Left lung (tissue), 4 donors: ENCODE measurements at regions not wholly inside any gene's neighbourhood (a gene's known extent, or its start where the extent isn't known, plus 50 kb on each side); places are given as distances from the start of the nearest gene placed in this dataset.

Source experiments
- ATAC-seq: fragments of 200-7000 bp; cut with Tn5 transposase; one replicate; pipeline ENCODE4 v1.9.1; 2020; ENCODE audit warnings: moderate library complexity
- DNase-seq, 4 donors: peaks; one replicate each; pipeline ENCODE4 v3.0.0-alpha.2; 2013 to 2020
- H3K27ac ChIP-seq, 2 donors: fragments of 200-600 bp; sonication (generic) in 1 of 2; one replicate each; pipeline versions ENCODE4 v1.5.0 to v1.8.0; 2020 to 2021
- H3K27me3 ChIP-seq, 2 donors: fragments of 200-600 bp; sonication (generic) in 1 of 2; one replicate each; pipeline versions ENCODE4 v1.5.0 to v1.8.0; 2020 to 2021
- H3K36me3 ChIP-seq, 2 donors: fragments of 200-600 bp; sonication (generic) in 1 of 2; one replicate each; pipeline versions ENCODE4 v1.5.0 to v1.8.0; 2020 to 2021
- H3K4me1 ChIP-seq, 2 donors: fragments of 200-600 bp; one replicate each; pipeline ENCODE4 v1.8.0; 2021
- H3K4me3 ChIP-seq, 2 donors: fragments of 200-600 bp; sonication (generic) in 1 of 2; one replicate each; pipeline versions ENCODE4 v1.5.0 to v1.8.0; 2020 to 2021; ENCODE audit warnings: mild to moderate bottlenecking in 1 of 2
- H3K9me3 ChIP-seq, 2 donors: fragments of 200-600 bp; sonication (generic) in 1 of 2; one replicate each; pipeline versions ENCODE4 v1.5.0 to v1.8.0; 2020 to 2021
- CTCF ChIP-seq, 2 donors: fragments of 200-600 bp; sonication (generic) in 1 of 2; IDR thresholded peaks; one replicate each; pipeline versions ENCODE4 v1.5.0 to v1.8.0; 2021; ENCODE audit warnings: antibody characterized with exemption in 2 of 2
- intact Hi-C, 2 donors: fragments of 100-400 bp; cut with DNase I; formaldehyde crosslinking; loops; one replicate each; pipeline versions ENCODE4 v1.11.2 to v1.14.2; 2022
- donor health status: DM: no; HTN: yes; CAD: no.
- donor health status: DM: no; HTN: no; CAD: no.

- Histone ChIP-seq H3K36me3 (no peaks in the 10 kb centered on the region), H3K27me3 (no peaks in the 10 kb centered on the region), H3K9me3 (no peaks in the 10 kb centered on the region), H3K27ac (no peak overlapping the region), H3K4me1 (no peaks in the 10 kb centered on the region), H3K4me3 (no peak overlapping the region)
- no peak for TF ChIP-seq CTCF (IDR thresholded peaks at IDR 0.05)
- intact Hi-C loops, result no loop called here
- ATAC-seq, result no peak
- no peak for DNase-seq
Observed at GRCh38 chr4:43339435-43339834, 446.9 kb downstream of the GRXCR1 start.

- intact Hi-C loops, result no loop called here
- H3K27me3 ChIP-seq, result no peaks in the 10 kb centered on the region
- DNase-seq, result no peak
- no peaks in the 10 kb centered on the region for H3K36me3 ChIP-seq
- no peak overlapping the region for H3K4me3 ChIP-seq
- no peak for ATAC-seq
- no peak overlapping the region for H3K27ac ChIP-seq
- no peak for TF ChIP-seq CTCF (IDR thresholded peaks at IDR 0.05)
- H3K9me3 ChIP-seq, result no peaks in the 10 kb centered on the region
- no peaks in the 10 kb centered on the region for H3K4me1 ChIP-seq
Observed at GRCh38 chr4:43341741-43342140, 449.2 kb downstream of the GRXCR1 start.

- H3K36me3 ChIP-seq, result no peaks in the 10 kb centered on the region
- no peaks in the 10 kb centered on the region for H3K9me3 ChIP-seq
- ATAC-seq (no peak), DNase-seq (no peak)
- TF ChIP-seq CTCF (IDR thresholded peaks at IDR 0.05), result no peak
- no peaks in the 10 kb centered on the region for H3K27me3 ChIP-seq
- intact Hi-C loops, result no loop called here
- H3K4me1 ChIP-seq, result no peaks in the 10 kb centered on the region
- H3K27ac ChIP-seq, result no peak overlapping the region
- H3K4me3 ChIP-seq, result no peak overlapping the region
Observed at GRCh38 chr4:43343298-43343697, 450.8 kb downstream of the GRXCR1 start.

GRCh38 chr4:43345323-43345925 is 452.9 kb downstream of the GRXCR1 start:
- Histone ChIP-seq H3K4me3 (no peak overlapping the region), H3K27me3 (no peaks in the 10 kb centered on the region), H3K9me3 (no peaks in the 10 kb centered on the region), H3K27ac (no peak overlapping the region), H3K4me1 (no peaks in the 10 kb centered on the region), H3K36me3 (no peaks in the 10 kb centered on the region)
- no peak for TF ChIP-seq CTCF (IDR thresholded peaks at IDR 0.05)
- DNase-seq (no peak), ATAC-seq (no peak)
- intact Hi-C loops, result no loop called here

GRCh38 chr4:43348591-43348990 is 456.1 kb downstream of the GRXCR1 start:
- H3K4me3 ChIP-seq, result no peak overlapping the region
- H3K27me3 ChIP-seq, result no peaks in the 10 kb centered on the region
- ATAC-seq, result no peak
- H3K9me3 ChIP-seq, result no peaks in the 10 kb centered on the region
- H3K27ac ChIP-seq, result no peak overlapping the region
- TF ChIP-seq CTCF (IDR thresholded peaks at IDR 0.05), result no peak
- intact Hi-C loops, result no loop called here
- no peaks in the 10 kb centered on the region for H3K4me1 ChIP-seq
- DNase-seq, result no peak
- H3K36me3 ChIP-seq, result no peaks in the 10 kb centered on the region
